H1 (cell line): ENCODE measurements at regions not wholly inside any gene's neighbourhood (a gene's known extent, or its start where the extent isn't known, plus 50 kb on each side); places are given as distances from the start of the nearest gene placed in this dataset.
A peak's percentile ranks its signal among the peaks of the same experiment; 100 is the strongest.

Experiments
- CTCF ChIP-seq, 3 experiments: IDR thresholded peaks; 1 replicate in 2 of 3; 2 replicates in 1 of 3; pipeline versions ENCODE4 v1.5.1 to v1.6.1; 2011; ENCODE audit warnings: low read length in 3 of 3, mild to moderate bottlenecking in 3 of 3, inconsistent platforms in 2 of 3, low read depth in 1 of 3, moderate library complexity in 1 of 3; ENCODE audit not compliant: insufficient read depth in 1 of 3; ENCODE audit errors: control extremely low read depth in 1 of 3
- EP300 ChIP-seq, 2 experiments: IDR thresholded peaks; 1 replicate in 1 of 2; 2 replicates in 1 of 2; pipeline ENCODE4 v1.6.1; 2011 to 2012; ENCODE audit warnings: low read depth in 2 of 2, low read length in 2 of 2, mild to moderate bottlenecking in 2 of 2, borderline replicate concordance in 1 of 2, inconsistent platforms in 1 of 2, moderate library complexity in 1 of 2
- EZH2 ChIP-seq: fragments of 200-600 bp; sonication (generic); IDR thresholded peaks from 2 replicates; pipeline ENCODE4 v1.7.1; 2012; ENCODE audit warnings: low read depth, mild to moderate bottlenecking, moderate library complexity, low read length, inconsistent platforms; ENCODE audit not compliant: severe bottlenecking
- GTF2F1 ChIP-seq: IDR thresholded peaks from 2 replicates; pipeline ENCODE4 v1.6.1; 2012; ENCODE audit warnings: low read depth, low read length, improper control_type of control experiment, borderline replicate concordance
- POLR2A ChIP-seq, 2 experiments: IDR thresholded peaks; 1 replicate in 1 of 2; 2 replicates in 1 of 2; pipeline ENCODE4 v1.6.1; 2011; ENCODE audit warnings: low read depth in 2 of 2, low read length in 2 of 2, mild to moderate bottlenecking in 2 of 2; ENCODE audit errors: control extremely low read depth in 1 of 2
- RNF2 ChIP-seq: fragments of 200-900, 300-1000 bp; sonication (generic); IDR thresholded peaks from 2 replicates; pipeline ENCODE4 v1.7.1; 2016; ENCODE audit warnings: borderline replicate concordance, low read depth, mild to moderate bottlenecking, antibody characterized with exemption, low read length; ENCODE audit not compliant: poor library complexity, severe bottlenecking; ENCODE audit errors: missing control alignments
- TAF1 ChIP-seq: IDR thresholded peaks from 2 replicates; pipeline ENCODE4 v1.6.1; 2011; ENCODE audit warnings: mild to moderate bottlenecking, low read depth, low read length

- TF ChIP-seq CTCF (IDR thresholded peaks at IDR 0.05; ENCODE audit: control extremely low read depth in 1 of 3, insufficient read depth in 1 of 3, low read depth in 1 of 3, low read length in 3 of 3) (peak; percentile 41 to 70 (median 60)), TAF1 (no peak), EZH2 (no peak), RNF2 (no peak), POLR2A (IDR thresholded peaks at IDR 0.05; ENCODE audit: control extremely low read depth in 1 of 2, low read depth in 2 of 2, low read length in 2 of 2) (no peak), GTF2F1 (no peak), EP300 (IDR thresholded peaks at IDR 0.05; ENCODE audit: borderline replicate concordance in 1 of 2, low read depth in 2 of 2, low read length in 2 of 2) (no peak)
Observed at GRCh38 chr1:13950637-13951036, 250.6 kb downstream of the PRDM2 start.
